ENCODE measurements at regions not wholly inside any gene's neighbourhood (a gene's known extent, or its start where the extent isn't known, plus 50 kb on each side); places are given as distances from the start of the nearest gene placed in this dataset.
"Not testable (repeated sequence)": the region's sequence is repeated elsewhere in the genome, so short reads cannot be mapped to it uniquely, and the experiment has no call there.

DNA sequence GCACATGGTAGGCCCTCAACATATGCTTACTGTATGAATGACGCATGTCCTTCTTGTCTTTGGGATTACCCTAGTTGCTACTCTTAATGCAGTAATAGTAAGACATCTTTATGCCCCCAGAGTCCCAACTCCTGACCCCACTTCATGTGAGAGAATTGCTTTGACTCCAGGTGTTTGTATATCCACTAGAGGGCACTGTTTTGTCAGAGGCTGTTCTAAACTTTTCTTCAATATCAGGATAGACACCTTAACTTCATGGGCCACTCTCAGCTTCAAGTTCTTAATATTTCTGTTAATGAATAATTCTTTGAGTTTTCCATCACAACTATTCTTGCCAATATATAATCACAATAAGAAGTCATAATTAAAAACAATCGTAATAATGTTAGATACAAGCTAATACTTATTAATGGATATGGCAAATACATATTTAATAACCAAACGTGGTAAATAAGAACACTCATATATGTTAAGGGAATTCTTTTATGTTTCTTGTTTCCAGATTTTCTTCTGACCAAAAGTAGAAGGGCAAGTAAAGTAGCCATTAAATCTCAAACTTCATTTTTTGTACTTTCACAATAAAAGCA is 337.2 kb upstream of the DNAJC19 start:
- peak; percentile 17 for DNase-seq

DNA sequence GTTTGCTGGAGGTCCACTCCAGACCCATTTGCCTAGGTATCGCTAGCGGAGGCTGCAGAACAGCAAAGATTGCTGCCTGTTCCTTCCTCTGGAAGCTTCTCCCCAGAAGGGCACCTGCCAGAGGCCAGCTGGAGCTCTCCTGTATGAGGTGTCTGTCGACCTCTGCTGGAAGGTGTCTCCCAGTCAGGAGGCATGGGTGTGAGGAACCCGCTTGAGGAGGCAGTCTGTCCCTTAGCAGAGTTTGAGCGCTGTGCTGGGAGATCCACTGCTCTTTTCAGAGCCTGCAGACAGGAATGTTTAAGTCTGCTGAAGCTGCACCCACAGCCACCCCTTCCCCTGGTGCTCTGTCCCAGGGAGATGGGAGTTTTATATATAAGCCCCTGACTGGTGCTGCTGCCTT is 335.0 kb upstream of the DNAJC19 start:
- not testable (repeated sequence) for DNase-seq

DNA sequence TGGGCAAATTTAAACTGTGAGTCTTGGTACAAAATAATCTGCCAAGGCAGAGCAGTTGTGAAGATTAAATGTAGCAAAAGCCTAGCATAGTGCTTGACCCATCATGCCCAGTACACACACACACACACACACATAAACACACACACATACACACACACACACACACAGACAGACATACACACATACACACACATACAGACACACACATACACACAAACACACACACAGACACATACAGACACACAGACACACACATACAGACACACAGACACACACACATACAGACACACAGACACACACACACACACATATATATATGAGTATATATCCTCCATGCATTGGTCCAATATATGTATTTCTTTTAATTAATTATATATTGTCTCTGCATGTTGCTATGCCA is 328.8 kb upstream of the DNAJC19 start:
- DNase-seq = no peak

- DNase-seq = no peak
Observed at GRCh38 chr3:181317508-181317907, 328.0 kb upstream of the DNAJC19 start.

- no peak for DNase-seq
Observed at GRCh38 chr3:181316482-181316881, 326.9 kb upstream of the DNAJC19 start.

DNA sequence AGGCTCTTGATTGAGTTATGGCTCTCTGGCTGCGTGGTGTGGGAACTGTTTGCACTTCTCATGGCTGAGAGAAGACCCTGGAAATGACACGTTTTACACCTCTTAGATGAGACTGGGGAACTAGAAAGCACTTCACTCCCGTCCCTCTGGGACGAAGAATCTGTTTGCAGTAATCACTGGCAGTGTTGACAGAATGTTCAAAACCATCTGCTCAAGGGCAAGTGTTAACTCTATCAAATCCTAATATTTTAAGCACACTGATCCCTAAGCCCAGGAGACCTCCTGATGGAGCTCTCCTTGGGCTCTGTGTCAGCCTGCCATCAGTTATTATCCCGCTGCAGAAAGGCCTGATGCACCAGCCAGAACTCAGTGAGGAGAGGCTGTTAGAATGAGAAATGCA is 323.8 kb upstream of the DNAJC19 start:
- no peak for DNase-seq

GRCh38 chr3:181311186-181311585 is 321.6 kb upstream of the DNAJC19 start:
- no peak for DNase-seq

- DNase-seq = no peak
Observed at GRCh38 chr3:181302960-181303359, 313.4 kb upstream of the DNAJC19 start.

DNA sequence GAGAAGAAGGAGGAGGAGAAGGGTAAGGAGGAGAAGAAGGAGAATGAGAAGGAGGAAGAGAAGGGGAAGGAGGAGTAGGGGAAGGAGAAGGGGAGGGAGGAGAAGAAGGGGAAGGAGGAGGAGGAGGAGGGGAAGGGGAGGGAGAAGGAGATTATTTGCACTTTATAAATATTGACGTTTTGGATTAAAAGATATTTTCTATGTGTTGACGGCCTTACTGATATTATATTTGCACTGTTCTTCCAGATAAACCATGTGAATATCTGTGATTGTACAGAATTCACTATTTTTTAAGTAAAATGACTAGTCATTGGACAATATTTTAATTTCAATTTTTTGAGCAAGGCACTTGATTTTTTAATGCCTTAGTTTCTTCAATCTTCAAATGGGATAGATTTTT is 310.5 kb upstream of the DNAJC19 start:
- DNase-seq = no peak

GRCh38 chr3:181298421-181298820 is 308.9 kb upstream of the DNAJC19 start:
- no peak for DNase-seq

DNA sequence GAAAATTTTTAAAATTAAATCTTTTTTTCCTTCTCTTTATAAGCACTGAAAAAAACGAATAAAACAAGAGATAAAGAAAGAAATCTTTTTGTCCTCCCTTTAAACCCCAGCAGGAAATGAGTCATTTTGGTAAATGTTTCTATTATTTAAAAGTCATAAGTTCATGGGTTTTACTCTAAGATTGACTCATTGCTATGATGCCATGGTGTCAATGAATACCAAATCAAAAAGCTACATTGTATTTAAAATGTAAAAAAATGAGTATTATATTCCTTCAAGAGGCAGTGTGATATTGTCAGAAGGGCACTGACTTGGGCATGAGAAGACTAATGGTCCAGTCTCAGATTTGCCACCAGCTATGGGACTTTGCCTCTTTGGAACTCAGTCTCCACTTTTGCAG is 303.4 kb upstream of the DNAJC19 start:
- no peak for DNase-seq

- no peak for DNase-seq
Observed at GRCh38 chr3:181290941-181291340, 301.4 kb upstream of the DNAJC19 start.

- no peak for DNase-seq
Observed at GRCh38 chr3:181289306-181289705, 299.8 kb upstream of the DNAJC19 start.

- no peak for DNase-seq
Observed at GRCh38 chr3:181288145-181288544, 298.6 kb upstream of the DNAJC19 start.

DNA sequence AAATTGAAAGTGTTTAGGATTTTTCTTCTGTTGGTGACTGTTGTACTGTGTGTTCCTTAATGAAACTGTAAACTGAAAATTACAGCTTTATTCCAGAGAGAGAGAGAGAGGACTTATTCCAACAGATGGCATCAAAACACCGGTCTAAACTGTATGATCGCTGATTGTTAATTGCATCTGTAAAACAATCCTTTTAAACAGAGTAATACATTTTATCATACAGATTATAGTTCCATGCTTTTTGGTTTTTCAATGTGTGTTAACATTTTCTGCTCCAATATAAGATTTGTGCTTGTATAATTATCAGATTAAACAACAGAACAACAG is 289.7 kb upstream of the DNAJC19 start:
- DNase-seq = no peak

DNA sequence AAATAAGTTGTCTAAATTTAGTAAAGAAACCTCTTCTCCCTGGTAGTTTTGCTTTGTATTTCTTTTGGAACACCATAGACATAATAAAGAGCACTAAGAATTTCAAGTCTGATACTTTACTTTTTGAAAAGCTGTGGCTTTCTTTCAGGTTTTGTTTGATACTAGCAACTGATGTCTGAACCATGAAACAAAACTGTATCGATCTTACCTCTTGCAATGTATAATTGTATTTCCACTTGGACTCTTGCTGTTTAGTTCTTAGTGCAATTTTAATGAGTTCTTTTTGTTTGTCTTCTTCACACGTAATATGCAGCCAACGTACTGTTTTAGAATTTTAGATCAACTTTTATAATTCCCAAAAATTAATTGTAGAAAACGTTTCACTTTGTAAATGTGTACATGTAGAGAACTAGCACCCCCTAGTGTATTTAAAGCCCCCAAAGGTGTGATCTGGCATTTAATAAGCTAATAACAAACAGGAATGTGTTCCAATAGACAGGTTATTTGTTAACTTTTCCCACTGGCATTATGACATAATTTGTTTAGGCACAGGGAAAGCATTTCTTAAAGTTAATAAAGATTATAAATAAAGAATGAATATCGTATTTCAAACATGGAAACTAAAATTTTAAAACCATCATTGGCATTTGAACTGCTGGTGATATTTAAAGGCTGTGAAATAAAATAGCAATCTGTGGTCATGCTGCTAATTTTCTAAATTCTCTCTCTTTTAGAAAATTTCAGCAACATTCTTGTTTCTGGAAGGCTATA is 289.1 kb upstream of the DNAJC19 start:
- DNase-seq = no peak

- DNase-seq = no peak
Observed at GRCh38 chr3:181276358-181276896, 286.9 kb upstream of the DNAJC19 start.

GRCh38 chr3:181274025-181274424 is 284.5 kb upstream of the DNAJC19 start:
- DNase-seq = no peak

DNA sequence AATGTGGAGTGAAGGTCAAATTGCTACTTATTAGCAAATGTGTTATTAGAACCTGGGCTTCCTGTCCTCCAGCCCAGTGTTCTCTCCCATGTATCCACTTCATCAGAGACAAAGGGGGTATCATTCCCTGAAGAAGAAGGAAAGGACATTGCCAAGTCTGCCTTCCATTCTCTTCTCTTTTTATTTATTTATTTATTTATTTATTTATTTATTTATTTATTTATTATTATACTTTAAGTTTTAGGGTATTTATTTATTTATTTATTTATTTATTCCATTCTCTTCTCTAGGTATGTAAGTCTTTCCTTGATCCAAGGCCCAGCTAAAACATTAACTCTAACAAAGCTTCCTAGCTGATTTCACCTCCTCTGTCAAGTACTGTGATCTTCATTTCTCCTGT is 277.8 kb upstream of the DNAJC19 start:
- DNase-seq = no peak

DNA sequence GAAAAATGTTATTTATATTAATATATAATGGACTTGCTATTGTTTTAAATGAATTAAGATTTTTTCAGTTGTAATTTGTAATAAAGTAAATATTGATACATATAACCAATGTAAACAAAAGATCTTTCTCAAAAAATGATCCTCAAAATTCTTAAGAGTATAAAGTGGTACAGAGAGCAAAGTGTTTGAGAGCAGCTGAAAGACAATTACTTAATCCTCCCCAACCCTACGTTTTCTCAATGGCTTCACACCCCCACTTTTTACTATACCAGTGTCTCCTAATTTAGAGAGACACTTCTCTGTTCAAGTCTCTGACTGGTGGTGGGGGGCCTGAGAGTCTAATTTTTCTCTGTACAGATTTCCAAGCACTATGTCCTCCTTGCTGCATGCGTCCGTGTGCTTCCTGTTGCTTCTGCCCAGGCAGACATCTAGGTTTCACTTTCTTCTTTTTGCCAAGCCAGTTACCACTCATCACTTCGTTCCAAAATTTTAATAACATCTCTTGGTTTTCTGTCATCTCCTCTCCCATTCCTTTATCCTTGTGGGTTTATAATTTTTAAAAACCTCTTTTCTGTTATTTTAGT is 276.3 kb upstream of the DNAJC19 start:
- DNase-seq = no peak

DNA sequence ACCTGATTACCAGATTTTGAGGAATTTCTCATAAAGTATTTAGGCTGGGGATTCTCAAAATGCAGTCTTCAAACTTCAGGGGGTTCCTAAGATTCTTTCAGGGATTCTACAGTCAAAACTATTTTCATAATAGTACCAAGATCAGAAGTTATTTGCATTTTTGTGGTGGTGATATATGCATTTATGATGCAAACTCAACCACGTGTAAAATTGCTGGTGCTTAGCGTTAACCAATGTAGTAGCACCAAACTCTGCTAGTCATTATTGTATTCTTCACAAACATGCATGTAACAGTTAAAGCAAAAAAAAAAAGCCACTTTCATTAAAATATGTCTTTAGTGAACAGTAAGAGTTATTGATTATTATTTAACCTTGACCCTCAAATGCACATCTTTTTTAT is 274.9 kb upstream of the DNAJC19 start:
- DNase-seq = no peak

DNA sequence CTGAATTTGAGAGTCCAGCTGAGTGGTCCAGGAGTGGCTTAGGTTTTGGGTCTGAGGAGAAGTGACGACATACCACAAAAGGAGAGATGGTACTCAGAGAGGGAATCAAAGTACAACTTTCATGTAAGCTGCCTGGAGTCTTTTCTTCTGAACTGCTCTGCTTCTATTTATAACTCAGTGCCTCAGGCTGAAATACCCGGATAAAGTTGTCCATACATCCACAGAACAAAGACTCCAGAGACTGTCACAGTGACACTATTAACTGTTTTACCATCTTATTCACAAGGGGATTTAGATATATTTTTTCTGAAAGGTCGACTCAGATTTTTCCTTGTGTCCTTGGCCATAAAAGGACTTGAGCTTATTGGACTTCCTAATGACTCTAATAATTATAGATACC is 264.3 kb upstream of the DNAJC19 start:
- no peak for DNase-seq

DNA sequence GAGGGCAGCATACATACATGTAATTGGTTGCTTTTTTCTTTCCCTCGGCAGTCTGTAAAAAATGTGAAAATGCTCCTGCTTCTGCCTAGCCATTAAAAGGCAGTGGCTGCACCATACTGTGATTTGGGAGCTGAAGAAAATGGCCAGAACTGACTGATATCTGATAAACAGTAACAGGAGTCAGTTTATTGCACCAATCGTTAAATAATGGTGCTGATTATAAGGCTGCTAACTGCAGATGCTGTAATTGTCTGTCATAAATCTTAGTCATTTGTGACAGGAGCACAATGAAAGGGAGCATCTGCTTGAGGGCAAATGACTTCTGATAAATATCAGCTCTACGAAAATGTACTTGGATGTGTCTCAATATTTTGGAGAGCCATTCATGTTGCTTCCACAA is 263.1 kb upstream of the DNAJC19 start:
- DNase-seq = no peak

GRCh38 chr3:181250714-181251113 is 261.2 kb upstream of the DNAJC19 start:
- DNase-seq = no peak

- DNase-seq = no peak
Observed at GRCh38 chr3:181239441-181239840, 249.9 kb upstream of the DNAJC19 start.

All from NCI-H446 treated with DMSO at 0.1 percent for 48 hours (cell line).